Ectodermal cell (in vitro differentiated cells): ENCODE measurements at regions not wholly inside any gene's neighbourhood (a gene's known extent, or its start where the extent isn't known, plus 50 kb on each side); places are given as distances from the start of the nearest gene placed in this dataset.

Experiments
- H3K27ac ChIP-seq: 2 replicates; pipeline ENCODE4 v1.7.0; 2013; ENCODE audit warnings: mild to moderate bottlenecking, low read depth, low read length; ENCODE audit not compliant: insufficient read depth, poor library complexity, severe bottlenecking
- H3K27me3 ChIP-seq: 2 replicates; pipeline ENCODE4 v1.7.0; 2013; ENCODE audit warnings: mild to moderate bottlenecking, low read length; ENCODE audit not compliant: insufficient read depth, control insufficient read depth, poor library complexity, severe bottlenecking
- H3K36me3 ChIP-seq: one replicate; pipeline ENCODE4 v1.7.0; 2013; ENCODE audit warnings: low read length; ENCODE audit not compliant: control insufficient read depth, insufficient read depth
- H3K4me1 ChIP-seq: one replicate; pipeline ENCODE4 v1.7.0; 2013; ENCODE audit warnings: low read length; ENCODE audit not compliant: control insufficient read depth, insufficient read depth
- H3K4me3 ChIP-seq: 2 replicates; pipeline ENCODE4 v1.7.0; 2013; ENCODE audit warnings: low read depth, low read length, control low read depth; ENCODE audit not compliant: insufficient read depth
- H3K9me3 ChIP-seq: 2 replicates; pipeline ENCODE4 v1.7.0; 2013; ENCODE audit warnings: mild to moderate bottlenecking, low read length, moderate library complexity; ENCODE audit not compliant: control insufficient read depth
- WGBS, 2 experiments: methylation state at CpG; one replicate each; pipeline ENCODE4 v1.1.7; 2013; ENCODE audit warnings: missing lambda C conversion rate in 2 of 2; 5-methylcytosine and 5-hydroxymethylcytosine counted together

GRCh38 chr22:49077586-49077985 lies 750.1 kb downstream of the BRD1 start:
- H3K36me3 ChIP-seq: no peaks in the 10 kb centered on the region
- peaks cover 4% of the 10 kb centered on the region for H3K4me1 ChIP-seq
- H3K9me3 ChIP-seq: peaks cover 2% of the 10 kb centered on the region
- H3K4me3 ChIP-seq: no peak overlapping the region
- 86 to 88% methylated on average over 11 of the region's 11 CpGs for WGBS, 2 experiments
- H3K27ac ChIP-seq: no peak overlapping the region
- no peaks in the 10 kb centered on the region for H3K27me3 ChIP-seq

GRCh38 chr22:49077036-49077393 lies 750.7 kb downstream of the BRD1 start:
- H3K27ac ChIP-seq: no peak overlapping the region
- H3K27me3 ChIP-seq: no peaks in the 10 kb centered on the region
- H3K4me3 ChIP-seq: no peak overlapping the region
- H3K9me3 ChIP-seq: peaks cover 2% of the 10 kb centered on the region
- WGBS, 2 experiments: 90 to 92% methylated on average over 5 of the region's 5 CpGs
- H3K4me1 ChIP-seq: peaks cover 5% of the 10 kb centered on the region
- no peaks in the 10 kb centered on the region for H3K36me3 ChIP-seq

DNA sequence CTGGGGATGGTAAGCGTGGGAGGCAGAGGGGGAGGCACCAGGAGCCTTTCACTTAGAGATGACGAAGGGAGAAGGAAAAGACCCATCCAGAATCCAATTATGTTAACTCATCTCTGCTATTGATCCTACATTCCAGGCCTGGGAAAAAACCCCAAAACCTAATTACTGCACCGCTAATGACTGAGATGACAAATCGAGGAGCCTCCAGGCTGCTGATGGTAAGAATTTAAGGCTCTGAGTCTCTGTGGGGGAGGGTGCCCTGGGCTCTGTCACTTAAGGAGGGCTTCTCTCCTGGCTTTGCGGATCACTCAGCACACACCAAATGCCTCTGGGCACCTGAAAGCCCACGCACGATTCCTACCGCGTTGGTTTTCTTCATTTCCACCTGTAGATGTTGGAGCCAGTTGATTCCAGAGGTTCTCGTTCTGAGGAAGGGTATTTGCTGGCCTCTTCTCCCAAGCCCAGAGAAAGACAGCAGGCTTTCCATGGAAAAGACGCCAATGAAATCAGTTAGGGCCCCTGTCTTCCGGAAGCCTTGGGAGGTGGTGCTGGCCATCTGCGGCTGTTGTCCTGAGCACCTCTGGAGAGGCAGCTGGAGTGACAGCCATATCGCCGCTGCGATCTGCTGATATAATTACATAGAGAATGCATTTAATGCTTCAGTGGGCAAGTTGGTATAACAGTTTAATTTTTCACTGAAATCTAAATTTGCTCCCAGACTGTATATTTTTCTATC lies 751.2 kb downstream of the BRD1 start:
- WGBS, 2 experiments: 86 to 87% methylated on average over 16 of the region's 16 CpGs

DNA sequence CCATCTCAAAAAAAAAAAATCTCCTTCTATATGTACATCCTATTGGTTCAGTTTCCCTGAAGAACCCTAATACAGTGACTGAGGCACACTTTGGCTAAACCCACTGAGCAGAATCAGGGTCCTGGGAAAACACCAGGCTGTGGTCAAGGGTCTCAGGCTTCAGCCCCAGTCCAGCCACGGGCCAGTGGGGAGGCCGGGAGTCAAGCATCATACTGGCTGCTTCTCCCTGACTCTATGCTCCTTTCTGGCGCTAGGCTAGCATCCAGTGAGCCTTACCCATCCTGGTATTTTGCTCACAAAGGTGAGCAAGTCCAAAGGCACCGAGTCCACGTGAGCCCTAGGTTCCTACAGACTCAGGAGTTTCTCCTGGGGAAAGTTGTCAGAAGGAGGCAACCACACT lies 752.5 kb downstream of the BRD1 start:
- no peak overlapping the region for H3K27ac ChIP-seq
- no peaks in the 10 kb centered on the region for H3K36me3 ChIP-seq
- H3K27me3 ChIP-seq: no peaks in the 10 kb centered on the region
- 93% methylated on average over 5 of the region's 5 CpGs for WGBS, 2 experiments
- H3K4me3 ChIP-seq: no peak overlapping the region
- H3K9me3 ChIP-seq: peaks cover 2% of the 10 kb centered on the region
- H3K4me1 ChIP-seq: peaks cover 23% of the 10 kb centered on the region

More for the DNA sequence above, 751.2 kb downstream of the BRD1 start:
- Histone ChIP-seq H3K27me3 (no peaks in the 10 kb centered on the region), H3K9me3 (peaks cover 2% of the 10 kb centered on the region), H3K4me1 (peaks cover 10% of the 10 kb centered on the region), H3K27ac (no peak overlapping the region), H3K36me3 (no peaks in the 10 kb centered on the region), H3K4me3 (no peak overlapping the region)

GRCh38 chr22:49073873-49074417 lies 753.7 kb downstream of the BRD1 start:
- H3K4me3 ChIP-seq: no peak overlapping the region
- H3K9me3 ChIP-seq: peaks cover 2% of the 10 kb centered on the region
- H3K27ac ChIP-seq: no peak overlapping the region
- WGBS, 2 experiments: 93 to 95% methylated on average over 6 of the region's 6 CpGs
- peaks cover 23% of the 10 kb centered on the region for H3K4me1 ChIP-seq
- no peaks in the 10 kb centered on the region for H3K27me3 ChIP-seq
- H3K36me3 ChIP-seq: no peaks in the 10 kb centered on the region

DNA sequence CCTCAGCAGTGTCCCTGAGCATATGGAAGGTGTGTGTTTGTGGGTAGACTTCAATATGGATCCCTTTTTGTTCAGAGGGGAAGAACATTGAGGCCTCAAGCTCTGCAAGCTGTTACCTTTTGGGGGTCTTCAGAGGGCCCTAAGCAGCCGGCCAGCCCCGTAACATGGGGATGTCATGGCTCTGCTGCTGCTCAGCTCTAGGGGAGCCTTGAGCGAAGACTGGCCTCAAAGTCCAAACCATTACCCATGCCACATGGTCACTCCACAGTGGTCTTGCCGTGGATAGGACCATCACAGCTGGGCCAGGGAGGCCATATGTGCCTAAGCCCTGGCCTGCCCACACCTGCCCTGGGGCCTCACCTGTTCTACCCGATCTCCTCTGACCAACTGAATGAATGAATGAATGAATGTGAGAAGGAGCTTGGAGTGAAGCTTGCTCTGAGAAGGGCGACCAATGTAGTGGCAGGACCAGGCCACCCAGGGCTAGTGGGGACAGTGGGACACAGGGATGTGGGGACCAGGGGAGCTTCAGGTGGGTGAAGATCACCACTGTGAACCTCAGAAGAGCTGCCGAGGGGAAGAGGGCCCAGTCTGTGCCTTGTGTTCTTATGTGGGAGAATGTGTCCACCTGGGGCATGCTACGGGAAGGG lies 754.6 kb downstream of the BRD1 start:
- H3K36me3 ChIP-seq: no peaks in the 10 kb centered on the region
- peaks cover 2% of the 10 kb centered on the region for H3K9me3 ChIP-seq
- no peak overlapping the region for H3K27ac ChIP-seq
- H3K27me3 ChIP-seq: no peaks in the 10 kb centered on the region
- no peak overlapping the region for H3K4me3 ChIP-seq
- WGBS, 2 experiments: 93 to 95% methylated on average over 8 of the region's 8 CpGs
- peaks cover 23% of the 10 kb centered on the region for H3K4me1 ChIP-seq

GRCh38 chr22:49070501-49070900 lies 757.2 kb downstream of the BRD1 start:
- Histone ChIP-seq H3K4me3 (no peak overlapping the region), H3K27ac (no peak overlapping the region), H3K36me3 (no peaks in the 10 kb centered on the region), H3K4me1 (peaks cover 19% of the 10 kb centered on the region), H3K9me3 (peaks cover 2% of the 10 kb centered on the region), H3K27me3 (no peaks in the 10 kb centered on the region)
- WGBS, 2 experiments: 14 to 29% methylated on average over 7 of the region's 7 CpGs

DNA sequence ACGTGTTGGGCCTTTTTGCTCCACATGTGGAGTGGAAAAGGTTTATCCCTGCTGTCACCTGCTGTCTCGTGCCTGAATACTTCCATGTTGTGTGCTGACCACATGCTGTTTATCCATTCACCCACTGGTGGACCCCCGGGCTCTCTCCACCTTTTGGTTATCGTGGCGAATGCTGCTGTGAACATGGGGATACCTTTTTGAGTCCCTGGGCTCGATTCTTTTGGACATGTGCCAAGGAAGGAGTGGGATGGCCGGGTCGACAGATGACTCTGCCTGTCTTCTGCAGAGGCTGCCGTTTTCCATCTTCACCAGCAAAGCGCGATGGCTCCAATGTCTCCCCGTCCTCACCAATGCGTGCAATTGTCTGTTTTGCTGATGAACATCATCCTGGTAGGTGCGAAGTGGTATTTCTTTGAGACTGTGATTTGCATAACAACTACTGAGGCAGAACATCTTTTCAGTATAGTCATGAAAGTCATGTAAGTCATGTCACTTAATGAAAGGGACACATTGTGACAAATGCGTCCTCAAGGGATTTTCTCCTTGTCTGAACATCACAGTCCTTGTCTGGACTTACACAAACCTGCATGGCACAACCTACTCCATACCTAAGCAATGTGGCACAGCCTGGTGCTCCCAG lies 758.7 kb downstream of the BRD1 start:
- H3K36me3 ChIP-seq: no peaks in the 10 kb centered on the region
- no peak overlapping the region for H3K4me3 ChIP-seq
- H3K4me1 ChIP-seq: peaks cover 19% of the 10 kb centered on the region
- no peaks in the 10 kb centered on the region for H3K27me3 ChIP-seq
- 81 to 85% methylated on average over 15 of the region's 15 CpGs for WGBS, 2 experiments
- no peaks in the 10 kb centered on the region for H3K9me3 ChIP-seq
- H3K27ac ChIP-seq: no peak overlapping the region

DNA sequence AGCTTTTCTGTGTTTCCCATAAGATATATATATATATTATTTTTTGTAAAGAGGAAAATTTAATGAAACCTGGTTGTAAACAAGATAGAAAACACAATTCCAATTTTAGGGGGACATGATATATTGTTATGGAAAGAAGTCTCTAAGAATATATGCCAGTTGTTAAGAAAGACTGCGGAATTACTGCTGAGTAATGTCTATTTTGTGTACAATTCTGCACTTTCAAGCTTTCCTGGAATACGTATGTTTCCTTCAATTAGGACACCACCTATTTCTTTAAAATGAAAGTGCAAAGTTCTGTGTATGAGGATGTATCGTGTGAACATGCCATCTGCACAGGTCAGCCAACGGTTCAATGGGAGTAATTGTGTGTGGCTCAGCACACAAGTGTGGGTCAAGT lies 760.2 kb downstream of the BRD1 start:
- Histone ChIP-seq H3K4me1 (peaks cover 26% of the 10 kb centered on the region), H3K9me3 (no peaks in the 10 kb centered on the region), H3K36me3 (no peaks in the 10 kb centered on the region), H3K27ac (no peak overlapping the region), H3K4me3 (no peak overlapping the region), H3K27me3 (no peaks in the 10 kb centered on the region)
- 94 to 95% methylated on average over 4 of the region's 4 CpGs for WGBS, 2 experiments

GRCh38 chr22:49066619-49067018 lies 761.1 kb downstream of the BRD1 start:
- Histone ChIP-seq H3K4me1 (peaks cover 22% of the 10 kb centered on the region), H3K27ac (no peak overlapping the region), H3K4me3 (no peak overlapping the region), H3K27me3 (no peaks in the 10 kb centered on the region), H3K36me3 (no peaks in the 10 kb centered on the region), H3K9me3 (no peaks in the 10 kb centered on the region)
- WGBS, 2 experiments: 88 to 92% methylated on average over 9 of the region's 9 CpGs
